Occipital lobe (tissue), 1 donor: ENCODE measurements at regions not wholly inside any gene's neighbourhood (a gene's known extent, or its start where the extent isn't known, plus 50 kb on each side); places are given as distances from the start of the nearest gene placed in this dataset.

Experiments used
- DNase-seq: peaks from one replicate; lab custom pipeline; 2025; lab: John Stamatoyannopoulos, UW

DNA sequence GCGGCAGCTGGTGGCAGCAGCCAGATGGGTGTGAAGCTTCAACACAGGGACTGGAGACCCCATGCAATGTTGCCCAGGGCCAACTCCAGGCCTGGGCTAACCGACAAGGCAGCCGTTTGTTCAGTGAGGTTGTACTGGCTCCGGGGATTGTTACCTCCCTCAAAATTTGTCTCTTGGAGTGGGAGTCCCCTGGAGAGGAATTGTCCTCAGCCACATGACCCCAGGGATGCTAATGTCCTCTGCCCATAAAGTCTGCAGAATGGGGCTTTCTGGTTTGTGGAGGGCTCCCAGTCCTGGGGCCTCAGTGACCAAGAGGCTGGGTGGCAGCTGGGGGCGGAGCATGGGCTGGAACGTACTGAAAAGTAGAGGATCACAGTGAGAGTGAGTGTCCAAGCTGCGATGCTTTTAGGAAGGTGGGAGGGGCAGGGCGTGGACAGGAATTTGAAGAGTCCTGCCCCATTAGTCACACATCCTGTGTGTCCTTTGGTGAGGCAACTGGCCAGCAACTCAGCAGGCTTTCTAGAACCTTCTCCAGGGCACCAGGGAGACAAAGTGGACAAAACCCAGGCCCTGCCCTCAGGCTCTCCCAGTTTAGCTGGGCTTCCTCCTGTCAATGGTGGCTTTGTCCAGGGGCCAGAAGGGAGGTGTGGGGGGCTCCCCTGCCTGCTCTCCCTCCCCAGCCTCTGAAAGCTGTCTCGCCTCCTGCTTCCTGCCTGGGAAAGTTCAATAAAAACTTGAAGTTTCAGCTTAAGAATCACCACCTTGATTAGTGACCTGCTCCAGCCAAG is 114.0 kb downstream of the NSG2 start:
- no peak for DNase-seq

DNA sequence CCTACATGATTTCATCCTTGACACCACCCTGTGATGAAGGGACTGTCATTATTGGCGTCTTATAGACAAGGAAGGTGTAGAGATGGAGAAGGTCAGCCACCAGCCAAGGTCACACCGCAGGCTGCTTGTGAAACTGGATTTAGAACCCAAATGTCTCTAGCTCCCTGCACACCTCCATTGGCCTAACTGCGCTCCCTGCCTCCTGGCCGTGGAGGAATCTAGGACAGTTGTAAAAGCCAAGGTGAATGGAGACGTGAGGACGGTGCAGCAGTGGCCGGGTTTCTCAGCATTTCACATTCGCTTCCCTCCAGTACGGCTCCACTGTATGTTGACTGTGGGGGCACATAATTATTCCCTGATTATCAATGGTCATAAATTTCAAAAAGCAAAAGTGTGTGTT is 119.9 kb downstream of the NSG2 start:
- DNase-seq: no peak

DNA sequence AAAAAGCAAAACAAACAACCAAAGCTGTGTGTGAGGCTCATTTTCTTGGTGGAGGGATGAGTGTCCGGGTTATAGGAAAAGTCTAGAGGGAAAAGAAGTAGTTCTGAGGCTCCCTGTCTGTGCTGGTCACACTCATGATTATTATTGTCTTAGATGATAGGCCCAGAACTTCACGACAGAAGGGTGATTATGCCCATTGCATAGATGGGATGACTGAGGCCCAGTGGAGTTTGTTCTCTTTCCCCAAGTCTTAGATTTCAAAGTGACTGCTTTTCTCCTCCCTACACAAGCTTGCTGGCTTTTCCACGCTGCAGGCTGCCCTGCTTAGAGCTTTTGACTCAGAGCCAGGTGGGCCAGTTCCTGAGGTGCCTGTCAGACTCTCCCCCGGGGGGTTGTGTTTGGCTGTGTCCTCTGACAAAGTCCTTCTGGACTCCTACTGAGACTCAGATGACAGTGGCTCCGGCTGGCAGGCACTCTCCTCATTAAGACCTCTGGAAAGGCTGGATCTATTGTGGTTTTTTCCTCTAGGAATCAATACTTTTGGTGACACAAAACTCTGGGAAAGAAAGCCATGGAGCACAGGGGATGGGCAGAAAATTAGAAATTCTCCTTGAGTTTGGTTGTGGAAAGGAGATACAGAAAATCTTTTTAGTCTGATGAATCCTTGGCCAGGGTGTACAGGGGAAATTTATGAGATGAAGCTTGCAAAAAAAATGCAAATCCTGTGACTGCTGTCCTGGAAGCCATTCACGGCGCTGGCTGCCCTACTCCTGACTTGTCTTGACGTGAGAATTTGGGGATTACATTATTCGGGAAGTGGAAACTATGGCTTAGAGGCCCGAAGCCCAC is 120.9 kb downstream of the NSG2 start:
- no peak for DNase-seq

DNA sequence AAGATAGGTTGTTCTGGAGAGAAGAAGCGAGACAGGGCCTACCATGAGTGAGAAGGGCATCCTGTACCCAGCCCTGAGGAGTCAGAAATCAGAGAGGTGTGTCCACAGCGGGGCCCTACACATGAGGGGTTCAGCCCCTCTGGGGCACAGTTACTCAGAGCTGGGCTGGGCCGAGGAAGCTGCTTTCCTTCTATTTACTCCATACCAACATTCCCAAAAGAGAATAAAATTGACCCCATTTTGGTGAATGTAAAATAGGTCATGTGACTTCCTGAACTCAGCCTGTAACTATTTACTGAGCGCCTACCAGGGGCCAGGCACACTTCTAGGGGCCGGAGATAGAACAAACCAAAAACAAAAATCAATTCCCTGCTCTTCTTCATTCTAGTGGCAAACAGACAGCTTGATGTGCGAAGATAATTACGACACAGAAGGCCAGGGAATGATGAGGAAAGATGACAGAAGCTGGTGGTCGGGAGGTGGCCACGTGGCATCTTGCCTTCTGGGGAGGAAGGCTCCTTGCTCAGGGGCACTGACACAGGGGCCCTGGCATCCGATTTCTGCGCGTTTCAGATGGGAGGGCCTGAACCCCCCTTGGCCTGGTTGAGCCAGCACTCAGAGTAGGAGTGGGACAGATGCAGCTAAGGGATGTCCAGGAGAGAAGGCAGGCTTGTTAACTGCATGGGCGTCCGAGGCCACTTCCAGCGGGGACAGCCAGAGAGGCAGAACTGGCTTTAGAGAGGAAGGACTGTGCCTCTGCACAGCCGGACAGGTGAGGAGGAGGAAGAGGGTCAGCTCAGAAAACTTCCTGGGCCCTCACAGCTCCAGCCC is 121.8 kb downstream of the NSG2 start:
- DNase-seq: no peak

DNA sequence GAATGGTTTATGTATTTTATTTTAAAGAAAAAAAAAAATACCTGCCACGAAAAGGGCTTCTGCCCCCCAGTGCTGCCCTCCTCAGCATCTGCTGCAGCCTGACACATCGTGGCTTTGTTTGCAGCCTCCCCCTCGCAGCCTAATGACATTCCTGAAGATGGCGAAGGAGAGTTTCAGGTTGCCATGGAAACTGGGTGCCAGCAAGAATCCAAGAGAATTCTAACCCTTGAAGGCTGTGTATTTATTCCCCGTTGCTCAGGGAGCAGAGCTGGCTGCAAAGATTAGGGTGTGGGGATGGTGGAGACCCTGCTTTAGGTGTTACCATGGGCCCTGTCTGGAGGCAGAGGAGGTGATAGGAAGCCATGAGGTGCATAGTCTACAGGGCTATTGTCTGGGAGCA is 126.6 kb downstream of the NSG2 start:
- peak; percentile 25 for DNase-seq

DNA sequence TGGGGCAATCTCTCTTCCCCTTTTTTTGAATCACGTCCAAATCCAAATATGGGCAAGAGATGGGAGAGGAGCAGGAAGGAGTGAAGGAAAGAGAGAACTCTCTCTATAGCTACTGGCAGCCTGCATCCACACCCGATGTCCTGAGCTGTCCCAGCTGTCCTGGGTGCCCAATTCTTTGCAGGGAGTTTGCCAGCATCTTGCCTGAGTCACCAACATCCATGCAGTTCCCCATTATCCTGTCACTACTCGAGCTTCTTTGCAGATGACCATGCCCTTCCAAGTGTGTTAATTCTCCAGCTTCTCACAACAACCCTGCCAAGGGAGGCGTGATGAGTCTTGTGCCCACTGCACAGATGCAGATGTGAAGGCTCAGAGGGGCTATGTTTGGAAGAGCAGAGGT is 127.1 kb downstream of the NSG2 start:
- no peak for DNase-seq

DNA sequence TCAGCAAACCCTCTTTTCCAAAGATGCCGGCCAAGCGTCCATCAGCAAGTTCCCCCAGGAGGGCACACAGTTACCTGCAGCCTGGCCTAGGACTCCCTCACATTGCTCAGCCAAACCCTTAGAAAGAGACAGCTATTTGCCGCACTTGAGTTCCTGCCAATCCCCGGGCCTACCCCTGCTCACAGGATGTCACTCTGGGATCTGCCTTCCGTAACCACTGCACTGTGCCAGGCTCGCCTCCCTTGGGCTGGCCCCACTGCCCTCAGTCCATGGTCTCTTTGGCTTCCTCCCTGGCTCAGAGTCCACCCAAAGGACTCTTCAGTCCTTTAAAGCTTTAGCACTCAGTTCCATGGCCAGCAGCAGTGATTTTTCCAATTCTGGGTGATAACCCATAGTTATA is 128.3 kb downstream of the NSG2 start:
- DNase-seq: no peak

DNA sequence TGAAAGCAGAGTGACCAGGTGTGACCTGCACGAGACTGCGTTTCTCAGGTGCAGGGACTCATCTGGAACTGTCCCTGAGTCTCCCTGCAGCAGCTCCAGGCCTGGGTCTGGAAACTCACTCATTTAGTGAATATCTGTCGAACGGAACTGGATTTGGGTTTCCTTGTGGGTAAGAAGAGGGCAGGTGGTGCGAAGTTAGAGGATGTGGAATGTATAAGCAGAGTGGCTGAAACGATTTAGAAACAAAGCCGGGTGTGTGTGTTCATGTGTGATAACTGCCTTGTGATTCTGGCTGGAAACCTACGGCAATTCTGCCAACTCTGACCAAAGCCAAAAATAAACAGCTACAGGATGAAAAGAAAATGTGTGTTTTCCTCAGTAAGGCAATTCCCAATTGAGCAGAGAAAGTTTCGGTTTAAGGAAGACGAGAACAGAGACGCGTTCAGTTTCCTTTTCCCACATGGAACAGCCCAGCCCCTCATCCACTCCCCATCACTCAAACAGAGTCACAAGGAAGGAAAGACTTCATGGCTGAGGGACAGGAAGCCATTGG is 130.3 kb downstream of the NSG2 start:
- DNase-seq: no peak

DNA sequence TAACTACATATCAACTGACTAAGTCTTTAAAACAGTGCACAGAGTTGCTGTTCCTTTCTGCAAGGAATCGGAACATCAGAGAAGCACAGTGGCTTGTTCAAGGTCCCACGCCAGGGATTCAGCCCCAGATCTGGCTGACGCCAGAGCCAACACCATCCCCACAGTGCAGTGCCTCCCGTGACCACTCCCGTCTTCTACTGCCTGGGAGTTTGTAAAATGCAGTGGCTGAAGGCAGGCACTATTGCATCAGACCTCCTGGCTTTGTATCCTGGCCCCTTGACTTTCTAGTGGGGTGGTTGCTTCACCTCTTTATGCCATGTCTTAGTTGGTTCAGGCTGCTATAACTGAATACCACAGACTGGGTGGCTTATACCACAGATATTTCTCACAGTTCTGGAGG is 131.0 kb downstream of the NSG2 start:
- no peak for DNase-seq

DNA sequence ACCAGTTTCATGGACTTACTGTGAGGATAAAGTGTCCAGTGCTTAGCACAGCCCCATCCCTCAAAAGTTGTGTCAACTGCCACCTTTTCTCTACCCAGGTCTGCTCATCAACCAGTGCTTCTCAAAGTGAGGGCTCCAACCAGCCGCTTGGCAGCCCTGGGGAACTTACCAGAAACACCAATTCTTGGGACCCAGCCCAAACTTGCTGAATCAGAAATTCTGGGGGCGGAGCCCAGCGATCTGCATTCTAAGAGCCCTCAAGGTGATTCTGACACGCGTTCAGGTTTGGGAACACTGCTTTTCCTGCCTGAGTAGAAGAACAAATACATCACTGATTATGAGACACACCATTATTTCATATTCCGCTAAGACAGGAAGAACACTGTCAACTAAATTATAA is 132.0 kb downstream of the NSG2 start:
- no peak for DNase-seq

DNA sequence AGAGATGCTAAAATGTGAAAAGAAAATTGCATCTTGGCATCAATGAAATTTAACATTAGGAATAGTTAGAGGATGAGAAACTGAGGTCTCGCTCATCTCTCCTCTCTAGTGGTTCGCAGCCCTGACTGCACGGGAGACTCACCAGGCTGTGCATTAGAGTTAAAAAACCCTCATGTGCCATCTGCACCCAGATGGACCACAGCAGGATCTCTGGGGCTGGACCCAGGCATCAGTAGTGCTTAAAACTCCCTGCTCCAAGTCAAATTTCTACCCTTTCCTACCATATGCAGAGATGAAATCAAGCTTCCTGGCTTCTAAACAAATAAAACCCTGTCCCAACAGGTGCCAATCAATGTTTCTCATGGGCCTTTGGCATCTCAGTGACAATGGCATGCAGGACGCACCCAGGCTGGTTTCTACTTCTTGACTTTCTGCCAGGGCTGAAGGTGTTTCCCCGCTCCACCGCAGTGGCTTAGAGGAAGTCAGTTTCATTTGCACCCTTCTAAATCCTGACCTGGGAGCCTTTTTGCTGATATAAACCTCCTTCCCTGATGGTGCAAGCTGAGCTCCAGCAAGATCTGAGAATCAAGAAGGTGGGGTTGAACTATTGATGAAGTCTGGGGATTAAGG is 132.6 kb downstream of the NSG2 start:
- no peak for DNase-seq

DNA sequence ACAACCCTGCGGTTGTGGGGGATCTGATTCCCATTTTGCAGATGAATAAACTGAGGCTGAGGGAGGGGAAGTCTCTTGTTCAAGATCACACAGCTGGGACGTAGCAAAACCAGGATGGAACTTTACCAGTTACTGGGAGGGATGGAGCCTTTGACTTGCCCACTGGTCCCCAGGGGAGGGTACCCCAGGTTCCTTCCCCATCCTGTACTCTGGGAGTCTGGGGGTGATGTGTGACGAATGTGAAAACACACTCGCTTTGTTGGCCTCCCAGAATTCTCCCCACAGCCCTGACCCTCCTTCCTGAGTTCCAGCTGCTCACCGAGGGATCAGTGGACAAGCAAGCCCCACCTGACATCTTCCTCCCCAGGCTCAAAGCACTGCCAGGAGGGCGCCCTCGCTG is 135.1 kb downstream of the NSG2 start:
- no peak for DNase-seq

DNA sequence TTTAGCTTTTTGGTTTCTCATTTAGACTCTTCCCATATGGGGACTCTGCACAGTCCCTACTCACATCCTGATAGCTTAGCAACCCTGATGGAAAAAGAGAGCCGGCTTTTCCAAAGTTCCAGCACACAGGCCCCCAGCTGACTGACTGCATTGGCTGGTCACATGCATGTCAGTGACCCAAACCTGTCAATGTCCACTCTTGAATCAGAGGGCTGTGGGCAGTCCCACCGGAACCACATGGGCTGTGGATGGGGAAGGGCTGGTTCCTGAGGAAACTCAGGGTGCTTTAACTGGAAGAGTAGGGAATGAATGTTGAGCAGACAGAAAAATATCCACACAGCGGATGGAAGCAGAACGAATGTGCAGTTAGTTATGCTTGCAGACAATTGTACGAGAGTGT is 136.6 kb downstream of the NSG2 start:
- no peak for DNase-seq

DNA sequence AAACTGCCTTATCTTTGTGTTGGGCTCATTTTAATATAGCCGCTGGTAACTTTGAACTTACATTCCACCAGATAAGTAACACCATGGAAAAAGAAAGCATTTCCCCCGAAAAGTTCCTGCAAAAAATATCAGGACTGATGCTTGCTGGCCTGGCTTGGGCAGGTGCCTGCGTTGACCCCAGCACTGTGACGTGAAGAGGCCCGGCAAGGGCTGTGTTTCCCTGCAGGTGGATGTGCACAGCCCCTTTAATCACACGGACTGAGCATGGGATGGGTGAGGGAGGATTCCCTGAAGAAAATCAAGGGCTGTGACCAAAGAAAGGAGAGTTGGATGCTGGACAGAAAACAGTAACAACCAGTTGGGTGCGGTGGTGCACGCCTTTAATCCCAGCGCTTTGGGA is 138.2 kb downstream of the NSG2 start:
- no peak for DNase-seq

DNA sequence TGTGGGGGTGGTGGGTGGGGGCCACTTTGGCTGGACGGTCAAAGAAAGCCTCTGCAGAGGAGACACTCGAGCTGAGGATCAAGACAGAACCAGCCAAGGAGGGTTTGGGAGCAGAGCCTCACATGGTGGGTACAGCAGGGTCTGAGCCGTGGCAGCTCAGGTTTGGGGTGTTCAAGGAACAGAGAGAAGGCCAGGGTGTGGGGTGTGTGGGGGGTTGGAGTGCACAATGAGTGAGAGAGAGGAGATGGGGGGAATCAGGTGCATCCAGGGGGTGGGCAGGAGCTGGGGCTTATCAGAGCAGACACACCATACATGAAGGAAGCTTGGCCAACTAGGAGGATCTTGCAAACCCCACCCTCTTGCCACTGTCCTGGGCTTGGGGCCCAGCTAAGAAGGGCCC is 140.0 kb downstream of the NSG2 start:
- no peak for DNase-seq

DNA sequence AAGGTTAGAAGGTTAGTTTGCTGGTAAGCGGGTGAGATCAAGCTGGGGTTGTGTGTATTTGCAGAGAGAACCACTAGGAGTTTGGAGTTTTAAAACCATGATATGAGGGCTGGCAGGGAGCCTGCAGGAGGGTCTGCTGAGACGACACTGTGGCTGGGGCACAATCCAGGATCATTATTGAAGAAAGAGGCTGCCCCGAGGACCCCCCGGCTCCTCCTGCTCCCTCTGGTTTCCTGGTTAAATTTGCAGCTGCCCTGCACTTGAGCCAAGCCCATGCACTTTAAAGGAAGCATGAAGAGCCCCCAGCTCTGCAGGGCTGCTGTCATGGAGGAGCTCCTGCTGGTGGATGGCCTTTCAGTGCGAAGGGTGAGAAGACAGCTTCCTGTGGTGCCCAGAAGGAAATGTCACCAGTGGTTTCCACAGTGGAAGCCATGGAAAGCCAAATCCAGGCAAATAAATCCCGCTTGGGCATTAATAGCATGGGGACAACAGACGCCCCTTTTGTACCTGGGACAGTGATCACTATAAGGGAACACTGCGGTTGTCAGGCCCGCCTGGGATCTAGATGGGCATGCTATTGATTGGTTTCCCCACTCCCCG is 140.7 kb downstream of the NSG2 start:
- no peak for DNase-seq

DNA sequence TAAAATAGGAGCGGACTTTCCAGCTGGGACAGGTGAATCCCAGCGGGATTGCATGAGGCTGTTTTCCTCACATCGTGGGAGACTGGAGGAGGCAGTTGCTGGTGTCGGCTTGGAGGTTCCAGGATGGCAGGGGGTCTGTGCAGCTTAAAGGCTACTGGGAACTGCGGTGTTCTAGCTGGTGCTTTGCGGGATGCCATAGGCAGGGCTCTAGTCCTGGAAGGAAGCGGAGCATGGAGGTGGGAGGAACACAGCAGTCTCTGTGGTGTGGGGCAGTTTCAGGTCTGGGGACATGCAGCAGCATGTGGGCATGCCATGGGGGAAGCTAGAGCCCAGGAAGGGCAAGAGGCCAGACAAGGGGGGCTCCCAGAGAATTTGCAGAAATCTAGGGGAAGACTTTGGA is 141.5 kb downstream of the NSG2 start:
- no peak for DNase-seq

DNA sequence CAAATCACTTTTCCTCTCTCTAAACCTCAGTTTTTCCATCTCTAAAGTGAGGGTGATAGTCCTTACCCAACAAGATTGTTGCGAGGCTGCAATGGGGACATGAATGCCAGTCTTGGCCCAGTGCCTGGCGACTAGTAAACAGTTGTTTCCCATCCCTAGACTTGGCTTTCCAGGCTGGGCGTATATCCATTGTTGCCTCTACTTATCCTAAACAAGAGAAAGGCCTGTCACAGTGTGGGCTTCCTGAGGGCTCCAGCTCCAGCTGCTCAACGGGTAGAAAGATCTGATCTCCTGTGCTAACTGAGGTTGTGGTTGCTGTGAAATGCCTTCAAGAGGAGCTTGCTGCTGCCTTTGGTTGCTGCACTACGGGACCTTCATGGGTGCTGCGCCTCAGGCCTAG is 142.0 kb downstream of the NSG2 start:
- DNase-seq: no peak

DNA sequence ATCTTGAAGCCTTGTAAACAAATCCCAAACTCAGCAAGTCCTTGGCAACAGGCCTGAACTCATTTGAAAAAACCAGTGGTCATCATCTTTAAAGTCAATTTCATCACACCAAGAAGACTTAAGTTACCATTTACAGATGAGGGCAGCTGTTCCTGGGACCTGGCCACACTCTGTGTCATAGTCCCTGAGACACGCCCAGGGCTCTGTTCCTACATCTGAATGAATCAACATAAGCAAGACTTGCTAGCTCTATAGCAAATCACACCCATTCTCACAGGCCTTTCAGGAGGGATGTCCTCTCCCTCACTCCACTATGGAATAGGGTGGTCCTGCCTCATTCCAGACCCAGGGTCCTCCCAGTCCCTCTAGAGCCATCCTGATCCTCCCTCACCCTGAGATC is 142.8 kb downstream of the NSG2 start:
- DNase-seq: no peak

DNA sequence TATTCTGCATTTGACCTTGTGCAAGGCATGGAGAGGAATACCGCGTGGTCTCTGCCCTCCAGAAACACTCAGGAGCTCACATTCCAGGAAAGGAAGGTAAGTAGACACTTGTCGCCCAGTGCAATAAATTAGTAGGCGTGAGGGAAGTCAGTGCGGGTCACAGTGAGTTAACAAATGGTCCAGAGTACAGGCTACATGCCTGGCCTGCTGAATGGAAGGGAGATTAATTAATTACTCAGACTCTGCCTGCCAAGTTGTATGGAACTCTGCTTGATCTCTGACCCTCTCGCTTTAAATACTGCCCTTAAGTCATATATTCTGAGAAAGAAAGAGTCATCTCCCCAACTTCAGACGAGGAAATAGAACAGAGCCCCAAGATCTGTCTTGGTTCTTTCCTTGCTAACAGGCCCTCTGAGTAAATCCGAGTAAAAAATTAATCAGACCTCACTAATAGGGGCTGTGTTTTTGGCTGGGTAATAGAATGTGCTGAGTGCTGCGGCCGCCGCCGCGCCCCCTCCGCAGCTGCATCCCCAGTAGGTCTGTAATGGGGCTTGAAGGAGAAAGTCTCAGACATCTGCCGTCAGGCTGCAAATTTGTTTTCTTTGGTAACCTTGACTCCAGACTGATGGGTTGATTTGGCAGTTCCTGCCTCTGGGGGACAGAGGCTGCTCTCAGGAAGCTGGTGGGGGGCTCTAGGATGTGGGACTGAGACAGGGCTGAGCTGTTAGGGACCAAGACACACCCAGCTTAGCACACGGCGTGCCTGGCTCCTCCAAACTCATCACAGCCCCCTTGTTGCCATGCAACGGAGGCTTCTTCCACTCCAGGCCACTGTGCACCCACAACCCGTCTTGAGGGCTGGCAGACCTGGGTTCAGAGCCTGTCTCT is 144.4 kb downstream of the NSG2 start:
- DNase-seq: no peak
